Vagina (tissue), 2 donors: ENCODE measurements at regions not wholly inside any gene's neighbourhood (a gene's known extent, or its start where the extent isn't known, plus 50 kb on each side); places are given as distances from the start of the nearest gene placed in this dataset.
"Not testable (repeated sequence)": the region's sequence is repeated elsewhere in the genome, so short reads cannot be mapped to it uniquely, and the experiment has no call there.

Experiments used
- CTCF ChIP-seq, 3 experiments: fragments of 450-650 bp in 2 of 3; fragments of 200-600 bp in 1 of 3; sonication (generic) in 1 of 3; IDR thresholded peaks; one replicate each; pipeline ENCODE4 v1.5.1; 2017 to 2019; ENCODE audit warnings: antibody characterized with exemption in 3 of 3, mild to moderate bottlenecking in 2 of 3, moderate library complexity in 2 of 3
- POLR2A ChIP-seq, 2 donors: fragments of 450-650 bp; IDR thresholded peaks; one replicate each; pipeline ENCODE4 v1.6.1; 2017; ENCODE audit warnings: antibody characterized with exemption in 2 of 2, mild to moderate bottlenecking in 2 of 2, moderate library complexity in 2 of 2

GRCh38 chr9:43119565-43119964 is 936.1 kb downstream of the SPATA31A6 start:
- TF ChIP-seq POLR2A, CTCF (IDR thresholded peaks at IDR 0.05): not testable (repeated sequence)
